Ascending aorta (tissue), 2 donors: ENCODE measurements at regions not wholly inside any gene's neighbourhood (a gene's known extent, or its start where the extent isn't known, plus 50 kb on each side); places are given as distances from the start of the nearest gene placed in this dataset.

Experiments
- DNase-seq, 2 donors: peaks; one replicate each; pipeline ENCODE4 v3.0.0-alpha.2; 2019; ENCODE audit warnings: low spot score in 2 of 2
- H3K27ac ChIP-seq, 2 donors: fragments of 200-600 bp; sonication (generic); one replicate each; pipeline ENCODE4 v1.5.1; 2016 to 2017; ENCODE audit warnings: mild to moderate bottlenecking in 1 of 2
- H3K27me3 ChIP-seq: fragments of 200-600 bp; sonication (generic); one replicate; pipeline ENCODE4 v1.5.1; 2017
- H3K36me3 ChIP-seq, 2 donors: fragments of 200-600 bp; sonication (generic); one replicate each; pipeline ENCODE4 v1.5.1; 2016
- H3K4me1 ChIP-seq, 2 donors: fragments of 200-600 bp; sonication (generic); one replicate each; pipeline ENCODE4 v1.5.1; 2016 to 2017; ENCODE audit warnings: mild to moderate bottlenecking in 1 of 2
- H3K4me3 ChIP-seq, 2 donors: fragments of 200-600 bp; sonication (generic); one replicate each; pipeline ENCODE4 v1.5.1; 2016 to 2017; ENCODE audit warnings: mild to moderate bottlenecking in 1 of 2
- H3K9me3 ChIP-seq, 2 donors: fragments of 200-600 bp; sonication (generic); one replicate each; pipeline ENCODE4 v1.5.1; 2016
- CTCF ChIP-seq, 3 experiments: fragments of 200-600 bp in 2 of 3; fragments of 450-650 bp in 1 of 3; sonication (generic) in 2 of 3; IDR thresholded peaks; one replicate each; pipeline ENCODE4 v1.5.1; 2016 to 2019; ENCODE audit warnings: antibody characterized with exemption in 3 of 3, mild to moderate bottlenecking in 1 of 3, moderate library complexity in 1 of 3
- intact Hi-C: fragments of 100-400 bp; cut with DNase I; formaldehyde crosslinking; loops from one replicate; pipeline ENCODE4 v1.15.1; 2023

GRCh38 chr13:80244574-80244973 lies 96.4 kb downstream of the SPRY2 start:
- TF ChIP-seq CTCF (IDR thresholded peaks at IDR 0.05): no peak
- Histone ChIP-seq H3K36me3 (no peaks in the 10 kb centered on the region), H3K27me3 (no peaks in the 10 kb centered on the region), H3K9me3 (no peaks in the 10 kb centered on the region), H3K27ac (no peak overlapping the region), H3K4me3 (no peak overlapping the region), H3K4me1 (no peaks in the 10 kb centered on the region)
- DNase-seq: no peak
- intact Hi-C loops: no loop called here

GRCh38 chr13:80242728-80243427 lies 98.0 kb downstream of the SPRY2 start:
- TF ChIP-seq CTCF (IDR thresholded peaks at IDR 0.05): no peak
- intact Hi-C loops: no loop called here
- no peaks in the 10 kb centered on the region for H3K4me1 ChIP-seq
- H3K4me3 ChIP-seq: no peak overlapping the region
- no peaks in the 10 kb centered on the region for H3K9me3 ChIP-seq
- no peak for DNase-seq
- H3K27me3 ChIP-seq: no peaks in the 10 kb centered on the region
- no peak overlapping the region for H3K27ac ChIP-seq
- H3K36me3 ChIP-seq: no peaks in the 10 kb centered on the region

- Histone ChIP-seq H3K27ac (no peak overlapping the region), H3K9me3 (no peaks in the 10 kb centered on the region), H3K27me3 (no peaks in the 10 kb centered on the region), H3K4me3 (no peak overlapping the region), H3K36me3 (no peaks in the 10 kb centered on the region), H3K4me1 (no peaks in the 10 kb centered on the region)
- intact Hi-C loops: no loop called here
- DNase-seq: no peak
- TF ChIP-seq CTCF (IDR thresholded peaks at IDR 0.05): no peak
Measured at GRCh38 chr13:80239571-80240255, 101.2 kb downstream of the SPRY2 start.

- DNase-seq: no peak
- H3K4me3 ChIP-seq: no peak overlapping the region
- no peaks in the 10 kb centered on the region for H3K4me1 ChIP-seq
- H3K9me3 ChIP-seq: no peaks in the 10 kb centered on the region
- no peaks in the 10 kb centered on the region for H3K27me3 ChIP-seq
- no peak for TF ChIP-seq CTCF (IDR thresholded peaks at IDR 0.05)
- no peaks in the 10 kb centered on the region for H3K36me3 ChIP-seq
- intact Hi-C loops: no loop called here
- H3K27ac ChIP-seq: no peak overlapping the region
Measured at GRCh38 chr13:80239116-80239515, 101.8 kb downstream of the SPRY2 start.

GRCh38 chr13:80237646-80238045 lies 103.3 kb downstream of the SPRY2 start:
- TF ChIP-seq CTCF (IDR thresholded peaks at IDR 0.05): no peak
- Histone ChIP-seq H3K27ac (no peak overlapping the region), H3K4me3 (no peak overlapping the region), H3K9me3 (no peaks in the 10 kb centered on the region), H3K36me3 (no peaks in the 10 kb centered on the region), H3K27me3 (no peaks in the 10 kb centered on the region), H3K4me1 (no peaks in the 10 kb centered on the region)
- intact Hi-C loops: no loop called here
- no peak for DNase-seq
